ENCODE measurements at regions not wholly inside any gene's neighbourhood (a gene's known extent, or its start where the extent isn't known, plus 50 kb on each side); places are given as distances from the start of the nearest gene placed in this dataset.

GRCh38 chr15:81942655-81943195 is 103.1 kb downstream of the MEX3B start:
- Histone ChIP-seq H3K36me3 (replicated peaks; ENCODE audit: insufficient read depth, low read depth) (no peaks in the 10 kb centered on the region), H3K4me1 (ENCODE audit: insufficient read depth) (no peaks in the 10 kb centered on the region), H3K79me2 (no peaks in the 10 kb centered on the region), H3K27me3 (no peaks in the 10 kb centered on the region), H4K20me1 (ENCODE audit: insufficient read depth, poor library complexity, severe bottlenecking) (no peaks in the 10 kb centered on the region), H3K27ac (no peak overlapping the region), H3K9me2 (replicated peaks; ENCODE audit: insufficient read depth) (no peaks in the 10 kb centered on the region), H2AFZ (no peak overlapping the region), H3K9me3 (ENCODE audit: low read depth) (no peaks in the 10 kb centered on the region), H3K4me3 (no peak overlapping the region), H3K4me2 (no peak overlapping the region)
- DNase-seq (ENCODE audit: low spot score): no peak
- WGBS (ENCODE audit: low lambda C conversion rate, missing lambda C conversion rate): 85% methylated on average over 3 of the region's 3 CpGs
- TF ChIP-seq CTCF (IDR thresholded peaks at IDR 0.05; ENCODE audit: poor library complexity) (no peak), EZH2 (IDR thresholded peaks at IDR 0.05; ENCODE audit: borderline replicate concordance) (no peak), EZH2phosphoT487 (IDR thresholded peaks at IDR 0.05; ENCODE audit: low read depth, severe bottlenecking, unreplicated experiment) (no peak)

GRCh38 chr15:81942157-81942556 is 103.7 kb downstream of the MEX3B start:
- no peak overlapping the region for H2AFZ ChIP-seq
- TF ChIP-seq EZH2phosphoT487 (IDR thresholded peaks at IDR 0.05; ENCODE audit: low read depth, severe bottlenecking, unreplicated experiment) (no peak), EZH2 (IDR thresholded peaks at IDR 0.05; ENCODE audit: borderline replicate concordance) (no peak), CTCF (IDR thresholded peaks at IDR 0.05; ENCODE audit: poor library complexity) (no peak)
- no peak overlapping the region for H3K27ac ChIP-seq
- H3K36me3 ChIP-seq (replicated peaks; ENCODE audit: insufficient read depth, low read depth): no peaks in the 10 kb centered on the region
- 87% methylated on average over 1 of the region's 1 CpG for WGBS (ENCODE audit: low lambda C conversion rate, missing lambda C conversion rate)
- H3K4me3 ChIP-seq: no peak overlapping the region
- H3K4me1 ChIP-seq (ENCODE audit: insufficient read depth): no peaks in the 10 kb centered on the region
- DNase-seq (ENCODE audit: low spot score): no peak
- H3K9me2 ChIP-seq (replicated peaks; ENCODE audit: insufficient read depth): no peaks in the 10 kb centered on the region
- H3K4me2 ChIP-seq: no peak overlapping the region
- no peaks in the 10 kb centered on the region for H3K9me3 ChIP-seq (ENCODE audit: low read depth)
- H4K20me1 ChIP-seq (ENCODE audit: insufficient read depth, poor library complexity, severe bottlenecking): no peaks in the 10 kb centered on the region
- no peaks in the 10 kb centered on the region for H3K79me2 ChIP-seq
- no peaks in the 10 kb centered on the region for H3K27me3 ChIP-seq

DNA sequence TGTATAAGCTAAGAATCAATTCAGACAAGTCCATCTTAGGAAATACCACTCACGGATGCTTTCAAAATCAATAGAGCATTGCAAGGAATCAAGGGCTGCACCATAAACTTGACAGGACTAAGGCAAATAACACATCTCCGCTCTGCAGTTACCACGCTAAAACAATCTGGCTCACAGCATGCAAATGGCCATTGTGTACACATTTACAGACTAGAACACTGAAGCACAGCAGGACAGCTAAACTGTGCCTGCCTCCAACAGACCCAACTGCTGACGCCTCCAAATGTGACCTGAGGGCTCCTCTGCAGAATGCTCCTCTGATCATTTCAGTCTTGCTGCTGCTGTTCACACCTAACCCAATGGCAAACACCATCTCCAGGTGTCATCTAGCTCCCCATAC is 104.3 kb downstream of the MEX3B start:
- Histone ChIP-seq H3K9me2 (replicated peaks; ENCODE audit: insufficient read depth) (no peaks in the 10 kb centered on the region), H2AFZ (no peak overlapping the region), H3K4me2 (no peak overlapping the region), H3K27me3 (no peaks in the 10 kb centered on the region), H3K4me3 (no peak overlapping the region), H3K9me3 (ENCODE audit: low read depth) (no peaks in the 10 kb centered on the region), H3K79me2 (no peaks in the 10 kb centered on the region), H3K27ac (no peak overlapping the region), H3K36me3 (replicated peaks; ENCODE audit: insufficient read depth, low read depth) (no peaks in the 10 kb centered on the region), H3K4me1 (ENCODE audit: insufficient read depth) (no peaks in the 10 kb centered on the region), H4K20me1 (ENCODE audit: insufficient read depth, poor library complexity, severe bottlenecking) (no peaks in the 10 kb centered on the region)
- TF ChIP-seq EZH2 (IDR thresholded peaks at IDR 0.05; ENCODE audit: borderline replicate concordance): no peak
- TF ChIP-seq CTCF (IDR thresholded peaks at IDR 0.05; ENCODE audit: poor library complexity): no peak
- no peak for TF ChIP-seq EZH2phosphoT487 (IDR thresholded peaks at IDR 0.05; ENCODE audit: low read depth, severe bottlenecking, unreplicated experiment)
- 59% methylated on average over 4 of the region's 4 CpGs for WGBS (ENCODE audit: low lambda C conversion rate, missing lambda C conversion rate)
- DNase-seq (ENCODE audit: low spot score): no peak

All from hepatocyte (in vitro differentiated cells).